Mesothelial cell of epicardium (in vitro differentiated cells): ENCODE measurements at regions not wholly inside any gene's neighbourhood (a gene's known extent, or its start where the extent isn't known, plus 50 kb on each side); places are given as distances from the start of the nearest gene placed in this dataset.

Source experiments
- DNase-seq, 2 experiments: peaks; one replicate each; pipeline ENCODE4 v3.0.0; 2021; ENCODE audit warnings: low spot score in 2 of 2; ENCODE audit not compliant: unreplicated experiment in 2 of 2
- H3K27ac Mint-ChIP-seq: 2 replicates; pipeline ENCODE4 v1.8.0; 2021; ENCODE audit warnings: mixed read lengths
- H3K27me3 Mint-ChIP-seq: 2 replicates; pipeline ENCODE4 v1.8.0; 2021; ENCODE audit warnings: low read depth, mixed read lengths
- H3K36me3 Mint-ChIP-seq: 2 replicates; pipeline ENCODE4 v1.8.0; 2021; ENCODE audit warnings: mixed read lengths
- H3K4me1 Mint-ChIP-seq: 2 replicates; pipeline ENCODE4 v1.8.0; 2021; ENCODE audit warnings: mixed read lengths
- H3K4me3 Mint-ChIP-seq: 2 replicates; pipeline ENCODE4 v1.8.0; 2021; ENCODE audit warnings: mild to moderate bottlenecking, moderate library complexity, mixed read lengths
- H3K9me3 Mint-ChIP-seq: 2 replicates; pipeline ENCODE4 v1.8.0; 2021; ENCODE audit warnings: mixed read lengths
- TF ChIP-seq, protein P1 (sequence below): fragments of 200-600 bp; sonication (generic); IDR thresholded peaks from one replicate; pipeline ENCODE4 v1.5.0; 2021; ENCODE audit warnings: antibody characterized with exemption; ENCODE audit not compliant: unreplicated experiment

DNA sequence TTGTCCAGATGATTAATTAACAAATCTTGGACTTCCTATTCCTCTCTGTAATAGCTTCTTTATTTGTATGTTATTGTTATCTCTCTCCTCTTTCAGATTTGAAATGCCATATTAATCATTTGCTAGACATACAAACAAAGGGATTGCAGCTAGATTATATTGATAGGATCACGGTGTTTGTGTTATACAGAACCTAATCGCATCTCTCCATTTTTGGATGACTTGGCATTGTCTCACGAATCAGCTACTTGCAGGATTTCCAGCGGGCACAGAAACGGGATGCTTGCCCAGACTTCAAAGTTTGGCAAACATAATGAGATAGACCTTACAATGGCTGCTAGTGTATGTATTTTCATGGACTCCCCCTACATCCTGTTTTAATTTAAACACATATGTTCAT, 368.1 kb downstream of the TLE4 start:
- Mint-ChIP-seq H3K4me1 (no peaks in the 10 kb centered on the region), H3K36me3 (no peaks in the 10 kb centered on the region), H3K27ac (no peak overlapping the region), H3K27me3 (no peaks in the 10 kb centered on the region), H3K4me3 (no peak overlapping the region), H3K9me3 (no peaks in the 10 kb centered on the region)
- TF ChIP-seq, protein P1, sequence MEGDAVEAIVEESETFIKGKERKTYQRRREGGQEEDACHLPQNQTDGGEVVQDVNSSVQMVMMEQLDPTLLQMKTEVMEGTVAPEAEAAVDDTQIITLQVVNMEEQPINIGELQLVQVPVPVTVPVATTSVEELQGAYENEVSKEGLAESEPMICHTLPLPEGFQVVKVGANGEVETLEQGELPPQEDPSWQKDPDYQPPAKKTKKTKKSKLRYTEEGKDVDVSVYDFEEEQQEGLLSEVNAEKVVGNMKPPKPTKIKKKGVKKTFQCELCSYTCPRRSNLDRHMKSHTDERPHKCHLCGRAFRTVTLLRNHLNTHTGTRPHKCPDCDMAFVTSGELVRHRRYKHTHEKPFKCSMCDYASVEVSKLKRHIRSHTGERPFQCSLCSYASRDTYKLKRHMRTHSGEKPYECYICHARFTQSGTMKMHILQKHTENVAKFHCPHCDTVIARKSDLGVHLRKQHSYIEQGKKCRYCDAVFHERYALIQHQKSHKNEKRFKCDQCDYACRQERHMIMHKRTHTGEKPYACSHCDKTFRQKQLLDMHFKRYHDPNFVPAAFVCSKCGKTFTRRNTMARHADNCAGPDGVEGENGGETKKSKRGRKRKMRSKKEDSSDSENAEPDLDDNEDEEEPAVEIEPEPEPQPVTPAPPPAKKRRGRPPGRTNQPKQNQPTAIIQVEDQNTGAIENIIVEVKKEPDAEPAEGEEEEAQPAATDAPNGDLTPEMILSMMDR: no peak
- no peak for DNase-seq

DNA sequence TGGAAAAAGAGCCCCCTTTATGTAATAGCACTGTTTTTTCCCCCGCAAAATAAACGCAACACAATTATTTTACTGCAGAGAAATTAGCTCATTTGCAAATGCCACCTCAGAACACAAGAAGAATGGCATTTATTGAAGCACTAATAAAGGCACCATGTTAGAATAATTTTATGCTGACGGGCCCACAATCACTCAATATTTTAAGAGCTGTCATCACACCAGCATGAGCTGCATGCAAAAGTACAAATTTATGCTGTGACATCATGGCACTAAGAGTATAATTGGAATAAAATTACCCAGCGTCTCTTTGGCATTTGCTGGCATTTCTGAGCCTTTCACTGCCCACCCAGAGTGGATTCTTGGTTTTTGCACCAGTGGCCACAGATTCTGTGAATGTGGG, 364.6 kb downstream of the TLE4 start:
- TF ChIP-seq, protein P1: no peak
- no peak for DNase-seq
- Mint-ChIP-seq H3K27ac (no peak overlapping the region), H3K36me3 (no peaks in the 10 kb centered on the region), H3K9me3 (no peaks in the 10 kb centered on the region), H3K4me1 (no peaks in the 10 kb centered on the region), H3K27me3 (peaks cover 2% of the 10 kb centered on the region), H3K4me3 (no peak overlapping the region)

DNA sequence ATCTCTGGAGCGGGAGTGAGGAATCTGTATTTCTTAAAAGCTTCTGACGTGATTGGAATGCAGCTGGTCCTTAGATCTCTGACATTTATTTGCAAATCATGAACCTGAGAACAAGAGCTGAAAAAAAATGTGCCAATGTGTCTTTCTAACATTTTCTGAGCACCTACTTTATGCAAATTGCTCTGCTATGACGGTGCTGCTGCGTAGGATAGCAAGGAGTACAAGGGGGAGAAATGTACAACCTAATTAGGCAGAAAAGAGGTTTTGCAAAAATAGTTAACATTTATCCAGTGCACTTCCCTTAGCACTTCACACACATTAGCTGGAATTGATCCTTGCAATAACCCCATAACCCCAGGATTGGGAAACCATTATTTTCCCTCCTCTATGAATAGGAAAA, 357.5 kb downstream of the TLE4 start:
- TF ChIP-seq, protein P1: no peak
- Mint-ChIP-seq H3K27me3 (peaks cover 2% of the 10 kb centered on the region), H3K4me3 (no peak overlapping the region), H3K4me1 (peaks cover 9% of the 10 kb centered on the region), H3K27ac (no peak overlapping the region), H3K36me3 (no peaks in the 10 kb centered on the region), H3K9me3 (peaks cover 4% of the 10 kb centered on the region)
- no peak for DNase-seq

DNA sequence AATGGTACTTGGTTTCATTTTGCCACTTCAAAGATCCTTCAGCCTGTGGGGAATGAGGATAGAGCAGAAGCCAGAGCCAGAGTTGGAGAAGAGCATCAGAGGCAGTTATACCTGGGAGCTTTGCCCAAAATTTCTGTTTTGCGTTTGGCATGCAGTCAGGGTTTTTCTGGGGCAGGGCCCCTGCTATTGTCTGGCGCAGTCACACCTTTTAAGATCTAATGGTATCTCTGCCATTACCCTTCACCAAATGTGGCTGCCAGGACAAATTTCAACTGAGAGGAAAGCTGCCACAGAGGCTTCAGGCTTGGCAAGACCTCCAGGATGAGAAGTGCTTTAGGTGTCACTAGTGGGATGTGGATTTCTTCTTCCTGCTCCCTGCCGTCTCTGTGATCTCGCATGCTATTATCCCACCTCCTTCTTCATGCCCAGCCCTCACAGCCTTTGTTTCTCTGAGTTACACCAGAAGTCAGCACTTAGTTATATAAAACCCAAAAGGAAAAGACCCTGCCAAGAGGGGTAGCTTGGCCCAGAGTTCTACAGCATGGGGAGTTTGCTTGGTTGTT, 357.0 kb downstream of the TLE4 start:
- TF ChIP-seq, protein P1: no peak
- Mint-ChIP-seq H3K4me3 (no peak overlapping the region), H3K4me1 (peaks cover 9% of the 10 kb centered on the region), H3K9me3 (peaks cover 4% of the 10 kb centered on the region), H3K27me3 (peaks cover 2% of the 10 kb centered on the region), H3K27ac (no peak overlapping the region), H3K36me3 (no peaks in the 10 kb centered on the region)
- no peak for DNase-seq

DNA sequence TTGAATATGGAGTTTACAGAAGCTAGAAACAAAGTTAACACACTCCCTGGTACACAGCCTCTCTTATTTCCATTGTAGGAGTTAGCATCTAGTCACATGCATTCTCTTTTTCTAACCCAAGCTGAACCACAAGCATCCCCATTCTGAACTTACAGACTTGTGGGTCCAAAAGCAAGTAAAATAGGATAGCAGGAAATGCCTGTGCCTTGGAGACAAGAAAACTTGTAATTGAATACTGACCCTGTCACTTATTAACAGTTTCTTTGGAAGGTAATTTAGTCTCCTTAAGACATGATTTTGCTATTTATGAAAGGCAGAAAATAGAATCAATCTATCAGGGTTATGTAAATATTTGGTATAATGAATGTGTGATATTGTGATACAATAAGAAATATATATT, 353.6 kb downstream of the TLE4 start:
- Mint-ChIP-seq H3K27me3 (peaks cover 3% of the 10 kb centered on the region), H3K36me3 (no peaks in the 10 kb centered on the region), H3K4me1 (peaks cover 9% of the 10 kb centered on the region), H3K27ac (no peak overlapping the region), H3K4me3 (no peak overlapping the region), H3K9me3 (peaks cover 4% of the 10 kb centered on the region)
- no peak for DNase-seq
- TF ChIP-seq, protein P1: no peak

DNA sequence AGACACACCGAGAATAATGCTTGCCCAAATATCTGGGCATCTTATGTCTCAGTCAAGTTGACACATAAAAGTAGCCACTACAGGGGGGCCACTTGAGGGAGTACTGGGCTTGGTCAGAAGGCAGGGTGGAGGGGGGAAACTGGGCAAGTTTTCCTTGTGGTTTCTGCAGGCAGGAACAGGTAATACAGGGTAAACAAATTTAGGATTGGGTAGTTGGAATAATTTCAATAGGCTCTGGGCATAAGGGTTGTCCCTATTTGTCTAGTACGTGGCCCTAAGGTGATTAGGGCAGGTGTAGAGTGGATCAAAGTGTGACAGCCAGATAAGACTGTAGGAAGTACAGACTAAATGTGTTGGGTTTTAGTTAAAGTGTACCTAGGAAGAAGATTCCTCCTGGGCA, 353.1 kb downstream of the TLE4 start:
- Mint-ChIP-seq H3K27ac (no peak overlapping the region), H3K27me3 (peaks cover 3% of the 10 kb centered on the region), H3K9me3 (peaks cover 7% of the 10 kb centered on the region), H3K4me3 (no peak overlapping the region), H3K4me1 (peaks cover 9% of the 10 kb centered on the region), H3K36me3 (no peaks in the 10 kb centered on the region)
- TF ChIP-seq, protein P1: no peak
- DNase-seq: no peak
